Activated T-cell treated with anti-CD3 and anti-CD28 coated beads, Interleukin-2, amount 50 U/mL, for 4 hours (primary cell): ENCODE measurements at regions not wholly inside any gene's neighbourhood (a gene's known extent, or its start where the extent isn't known, plus 50 kb on each side); places are given as distances from the start of the nearest gene placed in this dataset.

Experiments
- ATAC-seq, 2 donors: fragments of 200-7000 bp; cut with Tn5 transposase; one replicate each; pipeline ENCODE4 v1.10.0; 2021
- DNase-seq: peaks from one replicate; pipeline ENCODE4 v3.0.0-alpha.2; 2020
- H3K27me3 Mint-ChIP-seq: one replicate; pipeline ENCODE4 v1.8.0; 2021; ENCODE audit warnings: low read depth, mixed read lengths
- H3K36me3 Mint-ChIP-seq: one replicate; pipeline ENCODE4 v1.8.0; 2022; ENCODE audit warnings: mixed read lengths; ENCODE audit not compliant: insufficient read depth
- H3K4me1 Mint-ChIP-seq: one replicate; pipeline ENCODE4 v1.8.0; 2021; ENCODE audit warnings: low read depth, mixed read lengths
- H3K4me3 Mint-ChIP-seq: one replicate; pipeline ENCODE4 v1.8.0; 2021; ENCODE audit warnings: mild to moderate bottlenecking, moderate library complexity, mixed read lengths
- H3K9me3 Mint-ChIP-seq: one replicate; pipeline ENCODE4 v1.8.0; 2021; ENCODE audit warnings: mixed read lengths

- DNase-seq (no peak), ATAC-seq (no peak)
- Mint-ChIP-seq H3K27me3 (peaks cover 70% of the 10 kb centered on the region), H3K9me3 (no peaks in the 10 kb centered on the region), H3K4me1 (no peaks in the 10 kb centered on the region), H3K36me3 (peaks cover 3% of the 10 kb centered on the region), H3K4me3 (no peak overlapping the region)
These were observed 76.4 kb downstream of the FOXD2 start for GRCh38 chr1:47514229-47514628.

GRCh38 chr1:47515164-47515789, 77.4 kb downstream of the FOXD2 start:
- Mint-ChIP-seq H3K4me3 (no peak overlapping the region), H3K9me3 (no peaks in the 10 kb centered on the region), H3K36me3 (peaks cover 3% of the 10 kb centered on the region), H3K4me1 (no peaks in the 10 kb centered on the region), H3K27me3 (peaks cover 63% of the 10 kb centered on the region)
- no peak for ATAC-seq
- DNase-seq, result no peak

- H3K4me3 Mint-ChIP-seq, result no peak overlapping the region
- H3K9me3 Mint-ChIP-seq, result no peaks in the 10 kb centered on the region
- H3K4me1 Mint-ChIP-seq, result no peaks in the 10 kb centered on the region
- no peak for ATAC-seq
- DNase-seq, result no peak
- H3K27me3 Mint-ChIP-seq, result peaks cover 50% of the 10 kb centered on the region
- H3K36me3 Mint-ChIP-seq, result peaks cover 3% of the 10 kb centered on the region
These were observed 80.1 kb downstream of the FOXD2 start for GRCh38 chr1:47517946-47518345.

- Mint-ChIP-seq H3K27me3 (peaks cover 50% of the 10 kb centered on the region), H3K36me3 (peaks cover 2% of the 10 kb centered on the region), H3K9me3 (no peaks in the 10 kb centered on the region), H3K4me3 (no peak overlapping the region), H3K4me1 (no peaks in the 10 kb centered on the region)
- DNase-seq (no peak), ATAC-seq (no peak)
These were observed 81.6 kb downstream of the FOXD2 start for GRCh38 chr1:47519491-47519890.

- Mint-ChIP-seq H3K36me3 (no peaks in the 10 kb centered on the region), H3K9me3 (no peaks in the 10 kb centered on the region), H3K4me3 (no peak overlapping the region), H3K4me1 (no peaks in the 10 kb centered on the region), H3K27me3 (peaks cover 53% of the 10 kb centered on the region)
- no peak for ATAC-seq
- DNase-seq, result no peak
These were observed 82.1 kb downstream of the FOXD2 start for GRCh38 chr1:47519971-47520370.

GRCh38 chr1:47521034-47521881, 83.4 kb downstream of the FOXD2 start:
- Mint-ChIP-seq H3K27me3 (peaks cover 49% of the 10 kb centered on the region), H3K9me3 (no peaks in the 10 kb centered on the region), H3K36me3 (no peaks in the 10 kb centered on the region), H3K4me3 (no peak overlapping the region), H3K4me1 (no peaks in the 10 kb centered on the region)
- no peak for ATAC-seq
- DNase-seq, result no peak

- Mint-ChIP-seq H3K36me3 (no peaks in the 10 kb centered on the region), H3K9me3 (peaks cover 7% of the 10 kb centered on the region), H3K27me3 (peaks cover 44% of the 10 kb centered on the region), H3K4me1 (no peaks in the 10 kb centered on the region), H3K4me3 (no peak overlapping the region)
- no peak for ATAC-seq
- no peak for DNase-seq
These were observed 85.3 kb downstream of the FOXD2 start for GRCh38 chr1:47522935-47523834.

- Mint-ChIP-seq H3K27me3 (peaks cover 47% of the 10 kb centered on the region), H3K36me3 (no peaks in the 10 kb centered on the region), H3K4me1 (no peaks in the 10 kb centered on the region), H3K9me3 (peaks cover 12% of the 10 kb centered on the region), H3K4me3 (no peak overlapping the region)
- ATAC-seq (no peak), DNase-seq (no peak)
These were observed 86.0 kb downstream of the FOXD2 start for GRCh38 chr1:47523835-47524215.

- DNase-seq (no peak), ATAC-seq (no peak)
- Mint-ChIP-seq H3K27me3 (peaks cover 42% of the 10 kb centered on the region), H3K36me3 (no peaks in the 10 kb centered on the region), H3K4me3 (no peak overlapping the region), H3K9me3 (peaks cover 16% of the 10 kb centered on the region), H3K4me1 (no peaks in the 10 kb centered on the region)
These were observed 86.4 kb downstream of the FOXD2 start for GRCh38 chr1:47524272-47524671.

GRCh38 chr1:47527653-47528272, 89.9 kb downstream of the FOXD2 start:
- Mint-ChIP-seq H3K9me3 (peaks cover 21% of the 10 kb centered on the region), H3K4me1 (no peaks in the 10 kb centered on the region), H3K4me3 (no peak overlapping the region), H3K27me3 (peaks cover 46% of the 10 kb centered on the region), H3K36me3 (no peaks in the 10 kb centered on the region)
- ATAC-seq (no peak), DNase-seq (no peak)

GRCh38 chr1:47529520-47530098, 91.8 kb downstream of the FOXD2 start:
- Mint-ChIP-seq H3K9me3 (peaks cover 21% of the 10 kb centered on the region), H3K4me3 (no peak overlapping the region), H3K4me1 (peaks cover 3% of the 10 kb centered on the region), H3K27me3 (peaks cover 44% of the 10 kb centered on the region), H3K36me3 (no peaks in the 10 kb centered on the region)
- ATAC-seq (no peak), DNase-seq (no peak)

GRCh38 chr1:47532921-47533792, 95.3 kb downstream of the FOXD2 start:
- H3K4me3 Mint-ChIP-seq, result peak overlapping the region; percentile 14
- H3K36me3 Mint-ChIP-seq, result no peaks in the 10 kb centered on the region
- peaks cover 40% of the 10 kb centered on the region for H3K27me3 Mint-ChIP-seq
- peaks cover 3% of the 10 kb centered on the region for H3K4me1 Mint-ChIP-seq
- ATAC-seq, result peak in 1 of 2 donors; percentile 60
- peaks cover 14% of the 10 kb centered on the region for H3K9me3 Mint-ChIP-seq
- no peak for DNase-seq

GRCh38 chr1:47533793-47534328, 96.0 kb downstream of the FOXD2 start:
- Mint-ChIP-seq H3K27me3 (peaks cover 42% of the 10 kb centered on the region), H3K9me3 (peaks cover 9% of the 10 kb centered on the region), H3K4me3 (no peak overlapping the region)

More at GRCh38 chr1:47533793-47534328, 96.0 kb downstream of the FOXD2 start:
- no peak for DNase-seq
- H3K4me1 Mint-ChIP-seq, result peaks cover 3% of the 10 kb centered on the region
- ATAC-seq, result no peak
- H3K36me3 Mint-ChIP-seq, result no peaks in the 10 kb centered on the region
